ENCODE measurements at regions not wholly inside any gene's neighbourhood (a gene's known extent, or its start where the extent isn't known, plus 50 kb on each side); places are given as distances from the start of the nearest gene placed in this dataset.

- no peak for TF ChIP-seq CTCF (IDR thresholded peaks at IDR 0.05; ENCODE audit: poor library complexity)
- no peak for TF ChIP-seq EZH2phosphoT487 (IDR thresholded peaks at IDR 0.05; ENCODE audit: low read depth, severe bottlenecking, unreplicated experiment)
- TF ChIP-seq EZH2 (IDR thresholded peaks at IDR 0.05; ENCODE audit: borderline replicate concordance) = no peak
These were observed 342.7 kb upstream of the CHAC2 start for GRCh38 chr2:53424902-53425301.
